ENCODE measurements at regions not wholly inside any gene's neighbourhood (a gene's known extent, or its start where the extent isn't known, plus 50 kb on each side); places are given as distances from the start of the nearest gene placed in this dataset.

GRCh38 chr10:91724933-91725332, 73.3 kb upstream of the TNKS2 start (continued):
- TF ChIP-seq STAT6 (CRISPR knock-in tag; conservative IDR thresholded peaks at IDR 0.05; ENCODE audit: low read depth) (no peak), NFATC4 (CRISPR knock-in tag; IDR thresholded peaks at IDR 0.05) (no peak), ZNF671 (CRISPR knock-in tag; IDR thresholded peaks at IDR 0.05) (no peak), ETV6 (CRISPR knock-in tag; IDR thresholded peaks at IDR 0.05) (no peak), ZNF416 (CRISPR knock-in tag; IDR thresholded peaks at IDR 0.05) (no peak), AFF4 (CRISPR knock-in tag; IDR thresholded peaks at IDR 0.05; ENCODE audit: borderline replicate concordance) (no peak), TCF7 (CRISPR knock-in tag; IDR thresholded peaks at IDR 0.05; ENCODE audit: low read depth) (no peak), FOXP4 (CRISPR knock-in tag; IDR thresholded peaks at IDR 0.05) (no peak), JUN (CRISPR knock-in tag; IDR thresholded peaks at IDR 0.05) (no peak)

- H3K27ac Mint-ChIP-seq = no peak overlapping the region
- CTCF ChIA-PET = no interaction called here
- H3K27me3 Mint-ChIP-seq (ENCODE audit: low read depth) = no peaks in the 10 kb centered on the region; the same call in 1 of the 2 replicates
- H3K9me3 Mint-ChIP-seq = no peaks in the 10 kb centered on the region; the same call in 1 of the 2 replicates
- POLR2A ChIA-PET = no interaction called here
- H3K4me1 Mint-ChIP-seq = no peaks in the 10 kb centered on the region
- H3K4me3 Mint-ChIP-seq = no peak overlapping the region
- ATAC-seq (no peak), DNase-seq (ENCODE audit: low spot score) (no peak)
- H3K36me3 Mint-ChIP-seq = no peaks in the 10 kb centered on the region
- TF ChIP-seq FOXP1 (CRISPR knock-in tag; IDR thresholded peaks at IDR 0.05; ENCODE audit: borderline replicate concordance) = no peak
- TF ChIP-seq IRF1 (CRISPR knock-in tag; IDR thresholded peaks at IDR 0.05) = no peak
- TF ChIP-seq AR (CRISPR knock-in tag; IDR thresholded peaks at IDR 0.05) = no peak
- TF ChIP-seq TEAD4 (CRISPR knock-in tag; IDR thresholded peaks at IDR 0.05) = no peak
- no peak for TF ChIP-seq ATF1 (CRISPR knock-in tag; IDR thresholded peaks at IDR 0.05)
- TF ChIP-seq ZNF263 (CRISPR knock-in tag; IDR thresholded peaks at IDR 0.05; ENCODE audit: low read depth) = no peak
- TF ChIP-seq ZMAT4 (CRISPR knock-in tag; IDR thresholded peaks at IDR 0.05) = no peak
- no peak for TF ChIP-seq ZNF396 (CRISPR knock-in tag; IDR thresholded peaks at IDR 0.05; ENCODE audit: borderline replicate concordance)
- TF ChIP-seq HMGXB4 (CRISPR knock-in tag; IDR thresholded peaks at IDR 0.05) = no peak
- no peak for TF ChIP-seq ERG (CRISPR knock-in tag; IDR thresholded peaks at IDR 0.05)
- TF ChIP-seq CDX4 (CRISPR knock-in tag; IDR thresholded peaks at IDR 0.05; ENCODE audit: borderline replicate concordance) = no peak
Observed at GRCh38 chr10:91713461-91714072, 80.7 kb upstream of the PPP1R3C start.
